Loucy (cell line): ENCODE measurements at regions not wholly inside any gene's neighbourhood (a gene's known extent, or its start where the extent isn't known, plus 50 kb on each side); places are given as distances from the start of the nearest gene placed in this dataset.

Source experiments
- CTCF ChIP-seq: fragments of 200-600 bp; sonication (generic); conservative IDR thresholded peaks from 2 replicates; pipeline ENCODE4 v1.5.1; 2014; ENCODE audit warnings: mild to moderate bottlenecking, antibody characterized with exemption, low read length
- EZH2phosphoT487 ChIP-seq: fragments of 200-600 bp; IDR thresholded peaks from 2 replicates; pipeline ENCODE4 v1.6.1; 2018; ENCODE audit warnings: antibody characterized with exemption, mild to moderate bottlenecking, moderate library complexity, borderline replicate concordance

GRCh38 chr3:159825216-159825854 is 163.3 kb upstream of the IL12A start:
- TF ChIP-seq CTCF: no peak
- no peak for TF ChIP-seq EZH2phosphoT487
